GM23338 (cell line): ENCODE measurements at regions not wholly inside any gene's neighbourhood (a gene's known extent, or its start where the extent isn't known, plus 50 kb on each side); places are given as distances from the start of the nearest gene placed in this dataset.
"Not testable (repeated sequence)": the region's sequence is repeated elsewhere in the genome, so short reads cannot be mapped to it uniquely, and the experiment has no call there.

Source experiments
- CTCF ChIP-seq, 2 experiments: fragments of 200-600 bp in 1 of 2; sonication (generic) in 1 of 2; conservative IDR thresholded peaks; 2 replicates each; pipeline versions ENCODE4 v1.5.1 to v1.6.1; 2016 to 2017; ENCODE audit warnings: antibody characterized with exemption in 2 of 2, low read depth in 2 of 2, mild to moderate bottlenecking in 2 of 2, moderate library complexity in 1 of 2
- EZH2 ChIP-seq: fragments of 200-600 bp; sonication (generic); IDR thresholded peaks from one replicate; pipeline ENCODE4 v1.8.0; 2017; ENCODE audit warnings: antibody characterized with exemption, mild to moderate bottlenecking, low read depth; ENCODE audit not compliant: unreplicated experiment
- EZH2phosphoT487 ChIP-seq: fragments of 200-600 bp; sonication (generic); IDR thresholded peaks from one replicate; pipeline ENCODE4 v1.8.1; 2018; ENCODE audit warnings: antibody characterized with exemption; ENCODE audit not compliant: unreplicated experiment
- POLR2AphosphoS5 ChIP-seq: IDR thresholded peaks from 2 replicates; pipeline ENCODE4 v1.6.1; 2016; ENCODE audit warnings: antibody characterized with exemption, low read depth
- STAT1 ChIP-seq: IDR thresholded peaks from one replicate; pipeline ENCODE4 v1.6.1; 2016; ENCODE audit warnings: antibody characterized with exemption; ENCODE audit not compliant: unreplicated experiment

- not testable (repeated sequence) for TF ChIP-seq CTCF (conservative IDR thresholded peaks at IDR 0.05; ENCODE audit: low read depth in 2 of 2); EZH2phosphoT487; EZH2; POLR2AphosphoS5; STAT1
Observed at GRCh38 chrX:45467537-45467936, 266.9 kb upstream of the DIPK2B start.
